ENCODE measurements at regions not wholly inside any gene's neighbourhood (a gene's known extent, or its start where the extent isn't known, plus 50 kb on each side); places are given as distances from the start of the nearest gene placed in this dataset.
"Not testable (repeated sequence)": the region's sequence is repeated elsewhere in the genome, so short reads cannot be mapped to it uniquely, and the experiment has no call there.

- not testable (repeated sequence) for DNase-seq
These were observed 128.8 kb downstream of the ARRDC4 start for GRCh38 chr15:98089352-98089751.

- not testable (repeated sequence) for DNase-seq
These were observed 137.5 kb downstream of the ARRDC4 start for GRCh38 chr15:98097986-98098385.

- DNase-seq: not testable (repeated sequence)
These were observed 140.1 kb downstream of the ARRDC4 start for GRCh38 chr15:98100606-98101005.

- DNase-seq: no peak
These were observed 143.1 kb downstream of the ARRDC4 start for GRCh38 chr15:98103570-98103969.

GRCh38 chr15:98104386-98105151, 144.1 kb downstream of the ARRDC4 start:
- not testable (repeated sequence) for DNase-seq

GRCh38 chr15:98106615-98107194, 146.2 kb downstream of the ARRDC4 start:
- DNase-seq: not testable (repeated sequence)

- no peak for DNase-seq
These were observed 151.3 kb downstream of the ARRDC4 start for GRCh38 chr15:98111806-98112205.

- DNase-seq: no peak
These were observed 152.8 kb downstream of the ARRDC4 start for GRCh38 chr15:98113327-98113726.

- no peak for DNase-seq
These were observed 160.1 kb downstream of the ARRDC4 start for GRCh38 chr15:98120561-98120960.

- no peak for DNase-seq
These were observed 161.0 kb downstream of the ARRDC4 start for GRCh38 chr15:98121536-98121935.

- DNase-seq: no peak
These were observed 161.5 kb downstream of the ARRDC4 start for GRCh38 chr15:98121957-98122356.

- DNase-seq: no peak
These were observed 162.8 kb downstream of the ARRDC4 start for GRCh38 chr15:98123297-98123696.

- DNase-seq: no peak
These were observed 163.3 kb downstream of the ARRDC4 start for GRCh38 chr15:98123834-98124233.

GRCh38 chr15:98124581-98124980, 164.1 kb downstream of the ARRDC4 start:
- DNase-seq: no peak

- DNase-seq: no peak
These were observed 166.0 kb downstream of the ARRDC4 start for GRCh38 chr15:98126326-98127085.

- DNase-seq: no peak
These were observed 167.1 kb downstream of the ARRDC4 start for GRCh38 chr15:98127586-98127985.

GRCh38 chr15:98131924-98132323, 171.4 kb downstream of the ARRDC4 start:
- no peak for DNase-seq

GRCh38 chr15:98134905-98135304, 174.4 kb downstream of the ARRDC4 start:
- DNase-seq: no peak

GRCh38 chr15:98138910-98139309, 178.4 kb downstream of the ARRDC4 start:
- DNase-seq: no peak

- no peak for DNase-seq
These were observed 178.8 kb downstream of the ARRDC4 start for GRCh38 chr15:98139337-98139736.

- DNase-seq: no peak
These were observed 182.1 kb downstream of the ARRDC4 start for GRCh38 chr15:98142572-98142971.

GRCh38 chr15:98143116-98143515, 182.6 kb downstream of the ARRDC4 start:
- DNase-seq: no peak

GRCh38 chr15:98144388-98144787, 183.9 kb downstream of the ARRDC4 start:
- no peak for DNase-seq
